Sigmoid colon (tissue), 4 donors: ENCODE measurements at regions not wholly inside any gene's neighbourhood (a gene's known extent, or its start where the extent isn't known, plus 50 kb on each side); places are given as distances from the start of the nearest gene placed in this dataset.

ENCODE experiments used
- CTCF ChIP-seq, 4 experiments: fragments of 450-650 bp in 3 of 4; fragments of 200-600 bp in 1 of 4; IDR thresholded peaks; one replicate each; pipeline ENCODE4 v1.5.1; 2016 to 2019; ENCODE audit warnings: antibody characterized with exemption in 4 of 4, mild to moderate bottlenecking in 3 of 4, moderate library complexity in 2 of 4
- EP300 ChIP-seq, 4 donors: sonication (generic); formaldehyde crosslinking; IDR thresholded peaks; one replicate each; pipeline ENCODE4 v1.6.1; 2017; ENCODE audit warnings: antibody characterized with exemption in 4 of 4
- POLR2A ChIP-seq, 2 donors: fragments of 450-650 bp; IDR thresholded peaks; one replicate each; pipeline ENCODE4 v1.6.1; 2016; ENCODE audit warnings: antibody characterized with exemption in 2 of 2, mild to moderate bottlenecking in 2 of 2, moderate library complexity in 2 of 2

- TF ChIP-seq CTCF (IDR thresholded peaks at IDR 0.05) (no peak), POLR2A (IDR thresholded peaks at IDR 0.05) (no peak), EP300 (IDR thresholded peaks at IDR 0.05) (no peak)
Observed at GRCh38 chr17:77377710-77378235, 237.0 kb downstream of the SEC14L1 start.
